Body of pancreas (tissue), 4 donors: ENCODE measurements at regions not wholly inside any gene's neighbourhood (a gene's known extent, or its start where the extent isn't known, plus 50 kb on each side); places are given as distances from the start of the nearest gene placed in this dataset.

Experiments used
- ATAC-seq: fragments of 150-250 bp; one replicate; pipeline ENCODE4 v1.9.1; 2016
- DNase-seq, 4 donors: peaks; one replicate each; pipeline ENCODE4 v3.0.0-alpha.2; 2019
- H3K27ac ChIP-seq, 4 donors: fragments of 200-600 bp; sonication (generic); 1 replicate in 3 of 4; 2 replicates in 1 of 4; pipeline versions ENCODE4 v1.5.1 to v1.6.1; 2016 to 2019; ENCODE audit warnings: mild to moderate bottlenecking in 1 of 4, mixed read lengths in 1 of 4, moderate library complexity in 1 of 4
- H3K27me3 ChIP-seq, 2 donors: fragments of 200-600 bp; sonication (generic); one replicate each; pipeline ENCODE4 v1.6.0; 2016; ENCODE audit warnings: mild to moderate bottlenecking in 1 of 2
- H3K36me3 ChIP-seq, 2 donors: fragments of 200-600 bp; sonication (generic); replicated peaks in 1 of 2; 2 replicates each; pipeline ENCODE4 v1.5.1; 2016; ENCODE audit warnings: low read depth in 2 of 2; ENCODE audit not compliant: insufficient read depth in 1 of 2
- H3K4me1 ChIP-seq: fragments of 200-600 bp; sonication (generic); one replicate; pipeline ENCODE4 v1.6.0; 2016
- H3K4me3 ChIP-seq, 2 donors: fragments of 200-600 bp; sonication (generic); 1 replicate in 1 of 2; 2 replicates in 1 of 2; pipeline ENCODE4 v1.5.1; 2016 to 2019
- H3K9me3 ChIP-seq, 3 donors: fragments of 200-600 bp; sonication (generic); 1 replicate in 2 of 3; 2 replicates in 1 of 3; pipeline ENCODE4 v1.5.1; 2016
- CTCF ChIP-seq, 7 experiments: fragments of 450-650 bp in 4 of 7; fragments of 200-600 bp in 3 of 7; sonication (generic) in 3 of 7; IDR thresholded peaks; one replicate each; pipeline ENCODE4 v1.5.1; 2016 to 2019; ENCODE audit warnings: antibody characterized with exemption in 7 of 7
- POLR2A ChIP-seq, 3 donors: fragments of 450-650 bp; IDR thresholded peaks; one replicate each; pipeline ENCODE4 v1.6.1; 2016; ENCODE audit warnings: antibody characterized with exemption in 3 of 3, mild to moderate bottlenecking in 2 of 3
- WGBS, 2 donors: methylation state at CpG; one replicate each; pipeline ENCODE4 v1.1.5; 2017; 5-methylcytosine and 5-hydroxymethylcytosine counted together
- intact Hi-C: fragments of 100-400 bp; cut with DNase I; formaldehyde crosslinking; loops from one replicate; pipeline ENCODE4 v1.15.1; 2023

- no peak for TF ChIP-seq CTCF (IDR thresholded peaks at IDR 0.05)
- TF ChIP-seq POLR2A (IDR thresholded peaks at IDR 0.05), result no peak
- no peak for DNase-seq
- H3K27ac ChIP-seq, result no peak overlapping the region
- H3K4me1 ChIP-seq, result no peaks in the 10 kb centered on the region
- H3K9me3 ChIP-seq, result no peaks in the 10 kb centered on the region
- 17 to 31% methylated on average over 2 of the region's 2 CpGs for WGBS, 2 donors
- H3K4me3 ChIP-seq, result no peak overlapping the region
- intact Hi-C loops, result no loop called here
- ATAC-seq, result no peak
- H3K27me3 ChIP-seq, result no peaks in the 10 kb centered on the region
- H3K36me3 ChIP-seq, result no peaks in the 10 kb centered on the region
These were observed 640.9 kb downstream of the SEMA5A start for GRCh38 chr5:8905021-8905420.

GRCh38 chr5:8906303-8906967 is 639.4 kb downstream of the SEMA5A start:
- no peaks in the 10 kb centered on the region for H3K36me3 ChIP-seq
- no peaks in the 10 kb centered on the region for H3K9me3 ChIP-seq
- no peak for ATAC-seq
- intact Hi-C loops, result no loop called here
- H3K27me3 ChIP-seq, result no peaks in the 10 kb centered on the region
- WGBS, 2 donors, result 66 to 69% methylated on average over 12 of the region's 12 CpGs
- no peak for TF ChIP-seq CTCF (IDR thresholded peaks at IDR 0.05)
- TF ChIP-seq POLR2A (IDR thresholded peaks at IDR 0.05), result no peak
- no peak overlapping the region for H3K4me3 ChIP-seq
- DNase-seq, result no peak
- no peaks in the 10 kb centered on the region for H3K4me1 ChIP-seq
- H3K27ac ChIP-seq, result no peak overlapping the region

GRCh38 chr5:8907168-8907868 is 638.6 kb downstream of the SEMA5A start:
- no peak overlapping the region for H3K4me3 ChIP-seq
- no peaks in the 10 kb centered on the region for H3K9me3 ChIP-seq
- WGBS, 2 donors, result 69 to 71% methylated on average over 8 of the region's 8 CpGs
- ATAC-seq (no peak), DNase-seq (no peak)
- no peaks in the 10 kb centered on the region for H3K36me3 ChIP-seq
- H3K4me1 ChIP-seq, result no peaks in the 10 kb centered on the region
- no peak overlapping the region for H3K27ac ChIP-seq
- TF ChIP-seq POLR2A (IDR thresholded peaks at IDR 0.05) (no peak), CTCF (IDR thresholded peaks at IDR 0.05) (no peak)
- no peaks in the 10 kb centered on the region for H3K27me3 ChIP-seq
- intact Hi-C loops, result no loop called here

- H3K27me3 ChIP-seq, result no peaks in the 10 kb centered on the region
- H3K36me3 ChIP-seq, result no peaks in the 10 kb centered on the region
- 44 to 49% methylated on average over 7 of the region's 7 CpGs for WGBS, 2 donors
- H3K27ac ChIP-seq, result no peak overlapping the region
- ATAC-seq, result no peak
- peak; percentile 4 to 48 (median 28) for DNase-seq
- no peak overlapping the region for H3K4me3 ChIP-seq
- H3K4me1 ChIP-seq, result no peaks in the 10 kb centered on the region
- no peak for TF ChIP-seq POLR2A (IDR thresholded peaks at IDR 0.05)
- TF ChIP-seq CTCF (IDR thresholded peaks at IDR 0.05), result peak; percentile 42 to 67 (median 54)
- intact Hi-C loops, result no loop called here
- H3K9me3 ChIP-seq, result no peaks in the 10 kb centered on the region
These were observed 637.7 kb downstream of the SEMA5A start for GRCh38 chr5:8908055-8908683.
